Hepatocyte (in vitro differentiated cells): ENCODE measurements at regions not wholly inside any gene's neighbourhood (a gene's known extent, or its start where the extent isn't known, plus 50 kb on each side); places are given as distances from the start of the nearest gene placed in this dataset.

Experiments used
- CTCF ChIP-seq: fragments of 200-600 bp; sonication (generic); IDR thresholded peaks from 2 replicates; pipeline ENCODE4 v1.5.1; 2016; ENCODE audit warnings: antibody characterized with exemption, mild to moderate bottlenecking; ENCODE audit not compliant: poor library complexity
- EZH2 ChIP-seq: fragments of 200-600 bp; sonication (generic); IDR thresholded peaks from 2 replicates; pipeline ENCODE4 v1.6.1; 2016; ENCODE audit warnings: antibody characterized with exemption, mild to moderate bottlenecking, borderline replicate concordance
- EZH2phosphoT487 ChIP-seq: fragments of 200-600 bp; sonication (generic); IDR thresholded peaks from one replicate; pipeline ENCODE4 v1.6.1; 2018; ENCODE audit warnings: antibody characterized with exemption, mild to moderate bottlenecking, low read depth, moderate library complexity; ENCODE audit not compliant: unreplicated experiment, severe bottlenecking

- no peak for TF ChIP-seq CTCF
- TF ChIP-seq EZH2phosphoT487: no peak
- no peak for TF ChIP-seq EZH2
Observed at GRCh38 chr12:92624236-92624635, 78.6 kb upstream of the PLEKHG7 start.
